ENCODE measurements at regions not wholly inside any gene's neighbourhood (a gene's known extent, or its start where the extent isn't known, plus 50 kb on each side); places are given as distances from the start of the nearest gene placed in this dataset.

DNA sequence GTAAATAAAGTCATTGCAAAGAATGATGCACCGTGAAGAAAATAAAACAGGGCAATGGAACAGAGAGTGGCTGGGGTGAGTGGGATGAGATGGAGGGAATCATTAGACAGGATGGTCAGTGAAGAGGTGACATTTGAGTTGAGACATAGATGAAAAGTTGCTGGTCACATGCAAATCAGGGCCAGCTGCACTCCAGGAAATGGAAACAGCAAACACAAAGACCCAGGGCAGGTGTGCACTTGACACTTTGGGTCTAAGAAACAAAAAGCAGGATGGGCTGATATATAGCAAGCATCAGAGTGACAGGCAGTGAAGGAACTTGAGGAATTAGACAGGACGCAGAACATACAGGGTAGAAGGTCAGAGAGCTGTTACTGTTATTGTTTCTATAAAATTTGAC, 171.5 kb upstream of the RIPOR2 start:
- no peak for TF ChIP-seq TAF1 (IDR thresholded peaks at IDR 0.05; ENCODE audit: borderline replicate concordance, insufficient read depth, low read length)

DNA sequence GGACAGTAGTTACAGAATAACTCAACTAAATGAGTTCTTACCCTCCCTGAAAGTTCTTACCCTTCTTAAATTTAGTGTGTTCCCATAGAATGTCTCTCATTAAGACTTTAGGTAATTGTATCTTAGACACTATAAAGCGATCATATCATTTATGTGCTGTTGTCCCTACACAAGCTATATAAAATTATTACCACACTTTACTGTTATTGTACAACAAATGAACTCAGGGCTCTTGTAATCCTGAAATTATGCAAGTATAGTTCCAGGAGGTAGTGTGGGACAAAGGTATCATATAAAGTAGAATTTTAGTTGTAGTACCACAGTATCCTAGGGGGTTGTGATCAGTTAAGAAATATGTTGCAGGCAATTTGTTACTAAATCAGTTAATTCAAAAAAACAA, 167.4 kb upstream of the CARMIL1 start:
- TF ChIP-seq TAF1 (IDR thresholded peaks at IDR 0.05; ENCODE audit: borderline replicate concordance, insufficient read depth, low read length) (no peak), FOXP2 (optimal IDR thresholded peaks at IDR 0.05; ENCODE audit: borderline replicate concordance, extremely low read depth, extremely low read length, insufficient read depth) (no peak), POLR2AphosphoS5 (IDR thresholded peaks at IDR 0.05; ENCODE audit: low read depth, low read length) (no peak), SIN3A (IDR thresholded peaks at IDR 0.05; ENCODE audit: borderline replicate concordance, insufficient read depth, low read length) (no peak)
- TF ChIP-seq, protein P1, sequence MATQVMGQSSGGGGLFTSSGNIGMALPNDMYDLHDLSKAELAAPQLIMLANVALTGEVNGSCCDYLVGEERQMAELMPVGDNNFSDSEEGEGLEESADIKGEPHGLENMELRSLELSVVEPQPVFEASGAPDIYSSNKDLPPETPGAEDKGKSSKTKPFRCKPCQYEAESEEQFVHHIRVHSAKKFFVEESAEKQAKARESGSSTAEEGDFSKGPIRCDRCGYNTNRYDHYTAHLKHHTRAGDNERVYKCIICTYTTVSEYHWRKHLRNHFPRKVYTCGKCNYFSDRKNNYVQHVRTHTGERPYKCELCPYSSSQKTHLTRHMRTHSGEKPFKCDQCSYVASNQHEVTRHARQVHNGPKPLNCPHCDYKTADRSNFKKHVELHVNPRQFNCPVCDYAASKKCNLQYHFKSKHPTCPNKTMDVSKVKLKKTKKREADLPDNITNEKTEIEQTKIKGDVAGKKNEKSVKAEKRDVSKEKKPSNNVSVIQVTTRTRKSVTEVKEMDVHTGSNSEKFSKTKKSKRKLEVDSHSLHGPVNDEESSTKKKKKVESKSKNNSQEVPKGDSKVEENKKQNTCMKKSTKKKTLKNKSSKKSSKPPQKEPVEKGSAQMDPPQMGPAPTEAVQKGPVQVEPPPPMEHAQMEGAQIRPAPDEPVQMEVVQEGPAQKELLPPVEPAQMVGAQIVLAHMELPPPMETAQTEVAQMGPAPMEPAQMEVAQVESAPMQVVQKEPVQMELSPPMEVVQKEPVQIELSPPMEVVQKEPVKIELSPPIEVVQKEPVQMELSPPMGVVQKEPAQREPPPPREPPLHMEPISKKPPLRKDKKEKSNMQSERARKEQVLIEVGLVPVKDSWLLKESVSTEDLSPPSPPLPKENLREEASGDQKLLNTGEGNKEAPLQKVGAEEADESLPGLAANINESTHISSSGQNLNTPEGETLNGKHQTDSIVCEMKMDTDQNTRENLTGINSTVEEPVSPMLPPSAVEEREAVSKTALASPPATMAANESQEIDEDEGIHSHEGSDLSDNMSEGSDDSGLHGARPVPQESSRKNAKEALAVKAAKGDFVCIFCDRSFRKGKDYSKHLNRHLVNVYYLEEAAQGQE (IDR thresholded peaks at IDR 0.05; ENCODE audit: insufficient read depth in 1 of 2, low read depth in 2 of 2, low read length in 2 of 2): no peak

DNA sequence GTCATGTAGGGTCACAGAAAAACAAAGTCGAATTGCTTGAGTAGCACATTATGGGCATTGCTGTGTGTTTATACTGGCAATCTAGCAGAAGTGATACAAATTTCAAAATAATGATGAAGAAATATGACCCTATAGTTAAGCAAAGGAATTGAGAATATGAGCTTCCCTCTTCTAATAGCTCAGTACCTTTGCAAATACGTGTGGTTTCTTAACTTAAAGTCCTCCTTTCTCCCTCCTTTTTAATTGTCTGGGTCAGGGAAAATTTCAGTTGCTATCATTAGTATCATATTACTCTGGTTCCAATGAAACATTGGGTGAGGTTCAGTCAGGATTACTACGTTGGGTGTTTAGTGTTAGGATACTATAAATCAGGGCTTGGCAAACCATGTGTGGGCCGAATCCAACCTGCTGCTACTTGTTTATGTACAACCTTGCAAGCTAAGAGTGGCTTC, 166.8 kb upstream of the CARMIL1 start:
- TF ChIP-seq, protein P1 (IDR thresholded peaks at IDR 0.05; ENCODE audit: insufficient read depth in 1 of 2, low read depth in 2 of 2, low read length in 2 of 2): no peak
- TF ChIP-seq TAF1 (IDR thresholded peaks at IDR 0.05; ENCODE audit: borderline replicate concordance, insufficient read depth, low read length) (no peak), FOXP2 (optimal IDR thresholded peaks at IDR 0.05; ENCODE audit: borderline replicate concordance, extremely low read depth, extremely low read length, insufficient read depth) (no peak), SIN3A (IDR thresholded peaks at IDR 0.05; ENCODE audit: borderline replicate concordance, insufficient read depth, low read length) (no peak), POLR2AphosphoS5 (IDR thresholded peaks at IDR 0.05; ENCODE audit: low read depth, low read length) (no peak)

DNA sequence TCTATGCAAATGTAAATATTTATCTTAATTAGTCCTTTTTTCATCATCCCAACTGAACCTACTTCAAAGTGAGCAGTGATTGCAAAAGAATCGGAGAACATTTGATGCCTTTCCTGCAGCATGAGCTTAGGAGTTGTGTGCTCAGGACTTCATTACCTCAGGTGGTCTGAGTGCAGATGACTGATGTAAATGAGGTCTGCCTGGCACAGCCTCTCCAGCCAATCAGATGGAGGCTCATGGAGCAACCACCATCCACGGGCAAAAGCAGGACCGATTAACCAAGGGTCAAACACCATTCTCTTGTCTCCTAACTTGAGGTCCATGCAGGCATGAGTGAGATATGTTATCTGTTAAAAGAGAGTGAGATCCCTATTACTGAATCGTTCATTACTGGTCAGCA, 165.7 kb upstream of the CARMIL1 start:
- TF ChIP-seq, protein P1 (IDR thresholded peaks at IDR 0.05; ENCODE audit: insufficient read depth in 1 of 2, low read depth in 2 of 2, low read length in 2 of 2): no peak
- TF ChIP-seq TAF1 (IDR thresholded peaks at IDR 0.05; ENCODE audit: borderline replicate concordance, insufficient read depth, low read length): no peak
- TF ChIP-seq FOXP2 (optimal IDR thresholded peaks at IDR 0.05; ENCODE audit: borderline replicate concordance, extremely low read depth, extremely low read length, insufficient read depth): no peak
- TF ChIP-seq POLR2AphosphoS5 (IDR thresholded peaks at IDR 0.05; ENCODE audit: low read depth, low read length): no peak
- no peak for TF ChIP-seq SIN3A (IDR thresholded peaks at IDR 0.05; ENCODE audit: borderline replicate concordance, insufficient read depth, low read length)

DNA sequence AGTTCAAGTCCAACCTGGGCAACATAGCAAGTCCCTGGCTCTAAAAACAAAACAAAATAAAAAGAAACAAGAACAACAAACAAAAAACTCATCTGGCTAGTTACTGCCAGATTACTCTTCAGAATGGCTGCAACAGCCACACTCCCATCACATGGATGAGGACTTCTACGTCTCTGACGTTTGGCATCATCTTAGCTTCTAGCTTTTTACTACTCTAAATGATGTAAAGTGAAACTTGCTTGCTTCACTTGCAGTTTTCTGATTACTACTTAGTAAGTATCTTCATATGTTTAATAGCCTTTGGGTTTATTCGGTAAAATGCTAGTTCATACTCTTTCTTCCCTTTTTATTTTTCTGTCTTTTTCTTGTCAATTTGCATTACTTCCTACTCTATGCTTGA, 161.1 kb upstream of the CARMIL1 start:
- TF ChIP-seq TAF1 (IDR thresholded peaks at IDR 0.05; ENCODE audit: borderline replicate concordance, insufficient read depth, low read length) (no peak), SIN3A (IDR thresholded peaks at IDR 0.05; ENCODE audit: borderline replicate concordance, insufficient read depth, low read length) (no peak), POLR2AphosphoS5 (IDR thresholded peaks at IDR 0.05; ENCODE audit: low read depth, low read length) (no peak), FOXP2 (optimal IDR thresholded peaks at IDR 0.05; ENCODE audit: borderline replicate concordance, extremely low read depth, extremely low read length, insufficient read depth) (no peak)
- TF ChIP-seq, protein P1 (IDR thresholded peaks at IDR 0.05; ENCODE audit: insufficient read depth in 1 of 2, low read depth in 2 of 2, low read length in 2 of 2): no peak
